ENCODE measurements at regions not wholly inside any gene's neighbourhood (a gene's known extent, or its start where the extent isn't known, plus 50 kb on each side); places are given as distances from the start of the nearest gene placed in this dataset.

DNA sequence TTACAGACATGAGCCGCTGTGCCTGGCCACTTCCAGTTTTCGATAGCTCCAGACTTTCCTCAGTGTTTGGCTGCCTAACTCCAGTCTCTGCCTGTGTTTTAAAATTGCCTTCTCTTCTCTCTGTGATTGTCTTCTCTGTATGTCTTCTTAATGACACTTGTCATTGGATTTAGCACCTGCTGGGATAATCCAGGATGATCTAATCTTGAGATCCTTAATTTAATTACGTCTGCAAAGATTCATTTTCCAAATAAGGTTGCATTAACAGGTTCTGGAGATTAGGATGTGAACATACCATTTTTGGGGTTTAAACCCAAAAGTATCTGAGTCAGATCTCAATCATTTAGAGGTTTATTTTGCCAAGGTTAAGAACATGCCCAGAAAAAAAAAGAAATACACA, 222.2 kb upstream of the PDZRN3 start:
- H3K9me3 Mint-ChIP-seq = peaks cover 0 to 3% (median 0%) of the 10 kb centered on the region in 7 donors
- H3K4me3 Mint-ChIP-seq = no peak overlapping the region
- H3K79me2 ChIP-seq (ENCODE audit: insufficient read depth, low read length) = no peaks in the 10 kb centered on the region
- no peak overlapping the region for H3K4me2 ChIP-seq (replicated peaks; ENCODE audit: extremely low read depth, low read length, poor library complexity, severe bottlenecking)
- no peak overlapping the region for H3K4me3 ChIP-seq (replicated peaks in 1 of 3; ENCODE audit: low read depth in 2 of 3, low read length in 3 of 3)
- H3K36me3 Mint-ChIP-seq = no peaks in the 10 kb centered on the region
- intact Hi-C loops (cut with micrococcal nuclease) = no loop called here
- H2AFZ ChIP-seq (ENCODE audit: insufficient read depth, low read depth, low read length, poor library complexity, severe bottlenecking) = no peak overlapping the region
- no peaks in the 10 kb centered on the region for H3K4me1 Mint-ChIP-seq
- peaks cover 1 to 6% (median 3%) of the 10 kb centered on the region in 3 donors for H3K27me3 Mint-ChIP-seq (ENCODE audit: low read depth in 3 of 3)
- no peak overlapping the region for H3K27ac Mint-ChIP-seq
- TF ChIP-seq CTCF (IDR thresholded peaks at IDR 0.05) = no peak
- no peak for DNase-seq
- H3K4me1 ChIP-seq (ENCODE audit: control insufficient read depth in 1 of 2, insufficient read depth in 2 of 2, low read length in 2 of 2) = no peaks in the 10 kb centered on the region
- H4K20me1 ChIP-seq (ENCODE audit: insufficient read depth, low read length) = no peaks in the 10 kb centered on the region
- H3K36me3 ChIP-seq (replicated peaks in 1 of 2; ENCODE audit: control insufficient read depth in 1 of 2, insufficient read depth in 2 of 2, low read length in 2 of 2) = no peaks in the 10 kb centered on the region
- no peak overlapping the region for H3K9ac ChIP-seq (ENCODE audit: insufficient read depth, low read length, poor library complexity, severe bottlenecking)
- WGBS (ENCODE audit: insufficient coverage) = 100% methylated on average over 2 of the region's 3 CpGs
- no peaks in the 10 kb centered on the region for H3K9me3 ChIP-seq (replicated peaks in 1 of 2; ENCODE audit: control insufficient read depth in 1 of 2, insufficient read depth in 1 of 2, low read length in 2 of 2)
- H3K27me3 ChIP-seq (ENCODE audit: control insufficient read depth in 2 of 2, insufficient read depth in 2 of 2, low read length in 2 of 2) = no peaks in the 10 kb centered on the region
- no peak overlapping the region for H3K27ac ChIP-seq (ENCODE audit: low read depth in 1 of 2, low read length in 2 of 2)

GRCh38 chr3:73839032-73839431, 214.3 kb upstream of the PDZRN3 start:
- Histone ChIP-seq H3K4me1 (ENCODE audit: control insufficient read depth in 1 of 2, insufficient read depth in 2 of 2, low read length in 2 of 2) (no peaks in the 10 kb centered on the region), H2AFZ (ENCODE audit: insufficient read depth, low read depth, low read length, poor library complexity, severe bottlenecking) (no peak overlapping the region), H4K20me1 (ENCODE audit: insufficient read depth, low read length) (no peaks in the 10 kb centered on the region), H3K4me2 (replicated peaks; ENCODE audit: extremely low read depth, low read length, poor library complexity, severe bottlenecking) (no peak overlapping the region), H3K9ac (ENCODE audit: insufficient read depth, low read length, poor library complexity, severe bottlenecking) (no peak overlapping the region), H3K27me3 (ENCODE audit: control insufficient read depth in 2 of 2, insufficient read depth in 2 of 2, low read length in 2 of 2) (no peaks in the 10 kb centered on the region), H3K36me3 (replicated peaks in 1 of 2; ENCODE audit: control insufficient read depth in 1 of 2, insufficient read depth in 2 of 2, low read length in 2 of 2) (no peaks in the 10 kb centered on the region), H3K27ac (ENCODE audit: low read depth in 1 of 2, low read length in 2 of 2) (no peak overlapping the region), H3K79me2 (ENCODE audit: insufficient read depth, low read length) (no peaks in the 10 kb centered on the region), H3K9me3 (replicated peaks in 1 of 2; ENCODE audit: control insufficient read depth in 1 of 2, insufficient read depth in 1 of 2, low read length in 2 of 2) (peaks cover 7 to 15% of the 10 kb centered on the region in 2 donors), H3K4me3 (replicated peaks in 1 of 3; ENCODE audit: low read depth in 2 of 3, low read length in 3 of 3) (no peak overlapping the region)
- Mint-ChIP-seq H3K9me3 (peaks cover 4 to 24% (median 14%) of the 10 kb centered on the region in 7 donors), H3K27me3 (ENCODE audit: low read depth in 3 of 3) (peaks cover 0 to 1% (median 1%) of the 10 kb centered on the region in 3 donors), H3K4me3 (no peak overlapping the region), H3K4me1 (no peaks in the 10 kb centered on the region), H3K27ac (no peak overlapping the region), H3K36me3 (no peaks in the 10 kb centered on the region)
- intact Hi-C loops (cut with micrococcal nuclease) = no loop called here
- no peak for TF ChIP-seq CTCF (IDR thresholded peaks at IDR 0.05)
- no CpG with 5 or more reads among the region's 3 CpGs for WGBS (ENCODE audit: insufficient coverage)
- no peak for DNase-seq

Data from CD14-positive monocyte (primary cell).